GM08714 (cell line): ENCODE measurements at regions not wholly inside any gene's neighbourhood (a gene's known extent, or its start where the extent isn't known, plus 50 kb on each side); places are given as distances from the start of the nearest gene placed in this dataset.
"Not testable (repeated sequence)": the region's sequence is repeated elsewhere in the genome, so short reads cannot be mapped to it uniquely, and the experiment has no call there.

ENCODE experiments used
- H3K4me3 ChIP-seq: fragments of 200-500 bp; sonication (Bioruptor generic); 2 replicates; pipeline ENCODE4 v1.5.1; 2014; ENCODE audit warnings: mild to moderate bottlenecking, low read length, inconsistent platforms
- ZNF274 ChIP-seq: IDR thresholded peaks from 2 replicates; pipeline ENCODE4 v1.6.1; 2012; ENCODE audit warnings: mild to moderate bottlenecking, low read depth, low read length

GRCh38 chr10:46787321-46787615 lies 124.0 kb upstream of the PTPN20 start:
- TF ChIP-seq ZNF274, result no peak
- H3K4me3 ChIP-seq, result peak overlapping the region; percentile 66

GRCh38 chr10:46792657-46793357 lies 118.4 kb upstream of the PTPN20 start:
- not testable (repeated sequence) for H3K4me3 ChIP-seq

DNA sequence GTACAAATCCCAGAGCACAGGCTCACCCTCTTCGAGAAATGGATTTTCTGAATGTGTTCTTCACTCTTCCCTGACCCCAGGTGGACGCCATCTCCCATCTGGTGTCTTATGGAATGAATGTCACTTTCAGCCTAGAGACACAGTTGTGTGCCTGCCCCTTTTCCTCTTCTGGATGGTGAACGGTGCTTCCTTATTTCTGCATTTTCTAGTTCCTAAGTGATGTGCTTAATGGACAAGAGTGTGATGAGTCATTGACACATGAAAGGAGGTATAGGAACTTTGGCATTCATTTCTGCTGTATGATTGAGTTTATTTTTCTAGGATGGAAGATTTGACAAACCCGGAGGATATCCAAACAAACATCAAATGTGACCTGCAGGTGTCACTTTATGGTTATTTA lies 114.9 kb upstream of the PTPN20 start:
- H3K4me3 ChIP-seq, result not testable (repeated sequence)

- H3K4me3 ChIP-seq, result not testable (repeated sequence)
Observed at GRCh38 chr10:46802010-46802409, 109.2 kb upstream of the PTPN20 start.

GRCh38 chr10:46803082-46803481 lies 108.1 kb upstream of the PTPN20 start:
- H3K4me3 ChIP-seq, result not testable (repeated sequence)

GRCh38 chr10:46810222-46810621 lies 101.0 kb upstream of the PTPN20 start:
- H3K4me3 ChIP-seq, result not testable (repeated sequence)

DNA sequence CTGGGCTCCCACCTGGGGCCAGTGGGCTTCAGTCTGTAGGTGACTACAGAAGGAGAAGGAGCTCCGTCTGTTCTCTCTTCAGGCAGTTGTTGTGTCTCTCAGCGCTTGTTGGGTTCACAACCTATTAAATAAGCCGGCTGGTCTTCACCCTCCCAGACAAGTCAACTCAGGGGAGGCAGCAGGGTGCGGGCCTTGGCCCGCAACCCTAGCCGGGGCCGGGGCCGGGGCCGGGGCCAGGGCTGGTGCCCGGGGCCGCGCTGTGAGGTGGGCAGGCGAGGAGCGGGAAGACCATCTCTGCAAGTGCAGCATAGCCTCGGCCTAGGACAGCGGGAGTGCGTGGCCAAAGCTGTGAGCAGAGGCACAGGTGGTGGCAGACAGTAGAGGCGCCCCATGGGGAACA lies 95.1 kb upstream of the PTPN20 start:
- H3K4me3 ChIP-seq, result not testable (repeated sequence)

- not testable (repeated sequence) for H3K4me3 ChIP-seq
Observed at GRCh38 chr10:46840393-46841050, 70.7 kb upstream of the PTPN20 start.

DNA sequence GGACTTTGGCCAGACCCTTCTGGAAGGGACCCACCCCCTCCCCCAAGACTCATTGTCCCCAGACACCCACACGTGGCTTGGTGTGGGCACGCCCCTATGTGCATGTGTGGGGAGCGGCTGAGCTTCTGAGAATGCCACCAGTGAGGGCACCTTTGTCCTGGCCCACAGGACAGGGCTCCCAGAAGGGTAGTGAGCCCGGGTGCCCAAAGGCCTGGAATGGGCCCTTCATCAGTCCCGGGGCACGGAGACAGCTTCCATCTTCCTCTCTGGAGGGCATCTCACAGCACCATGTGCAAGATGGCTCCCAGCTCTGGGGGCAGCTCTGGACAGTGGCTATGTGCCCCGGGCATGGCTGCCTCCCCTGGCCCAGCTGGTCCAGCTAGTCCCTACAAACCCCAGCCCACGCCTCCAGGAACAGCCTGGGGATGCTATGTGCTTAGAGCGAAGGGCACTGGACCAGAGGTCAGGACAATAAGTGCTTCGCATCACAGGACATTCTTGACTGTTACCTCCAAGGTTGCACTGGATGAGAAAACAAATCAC lies 70.1 kb upstream of the PTPN20 start:
- H3K4me3 ChIP-seq, result not testable (repeated sequence)

DNA sequence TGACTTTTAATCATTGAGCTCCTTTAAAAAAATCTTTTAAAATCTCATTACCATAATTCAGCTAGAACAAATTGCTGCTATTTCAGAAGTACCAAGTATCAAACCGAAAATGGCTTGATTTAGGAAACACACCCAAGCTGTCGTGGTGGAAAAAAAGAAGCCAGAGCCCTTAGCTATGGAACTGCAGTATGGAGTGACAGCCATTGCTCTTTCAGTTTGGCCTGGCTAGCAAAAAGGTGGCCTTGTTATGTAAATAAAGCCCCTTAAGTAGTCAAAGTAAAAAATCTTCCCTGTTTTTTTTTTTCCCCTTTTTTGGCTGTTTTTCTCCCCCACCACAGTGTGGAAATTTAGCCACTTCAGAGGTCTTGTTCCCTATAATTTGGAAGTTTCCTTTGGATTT lies 66.0 kb upstream of the PTPN20 start:
- not testable (repeated sequence) for H3K4me3 ChIP-seq

GRCh38 chr10:46845640-46846039 lies 65.6 kb upstream of the PTPN20 start:
- H3K4me3 ChIP-seq, result not testable (repeated sequence)

- H3K4me3 ChIP-seq, result not testable (repeated sequence)
Observed at GRCh38 chr10:46860753-46861152, 50.5 kb upstream of the PTPN20 start.
